ENCODE measurements at regions not wholly inside any gene's neighbourhood (a gene's known extent, or its start where the extent isn't known, plus 50 kb on each side); places are given as distances from the start of the nearest gene placed in this dataset.

DNA sequence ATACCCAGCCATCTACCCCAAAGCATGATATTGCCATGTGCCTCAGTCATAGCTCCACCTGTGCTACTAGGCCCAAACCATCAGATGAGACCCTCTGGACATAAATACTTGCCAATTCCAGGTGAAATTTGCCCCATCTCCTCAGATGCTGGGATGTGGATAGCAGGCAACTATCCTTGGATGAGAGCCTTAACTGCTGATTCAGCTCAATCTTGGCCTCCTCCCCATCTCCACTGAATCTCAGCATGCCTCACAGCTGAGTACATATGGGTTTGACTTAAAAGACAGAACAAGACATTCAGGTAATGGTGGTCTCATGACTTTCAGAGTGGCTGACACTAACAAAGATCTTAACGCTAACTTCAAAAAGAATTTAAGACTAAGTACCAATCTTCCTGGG, 50.8 kb upstream of the KLHL13 start:
- intact Hi-C loops (cut with DNase I), result no loop called here
- ATAC-seq, result no peak
- no peak for DNase-seq (ENCODE audit: low spot score)

DNA sequence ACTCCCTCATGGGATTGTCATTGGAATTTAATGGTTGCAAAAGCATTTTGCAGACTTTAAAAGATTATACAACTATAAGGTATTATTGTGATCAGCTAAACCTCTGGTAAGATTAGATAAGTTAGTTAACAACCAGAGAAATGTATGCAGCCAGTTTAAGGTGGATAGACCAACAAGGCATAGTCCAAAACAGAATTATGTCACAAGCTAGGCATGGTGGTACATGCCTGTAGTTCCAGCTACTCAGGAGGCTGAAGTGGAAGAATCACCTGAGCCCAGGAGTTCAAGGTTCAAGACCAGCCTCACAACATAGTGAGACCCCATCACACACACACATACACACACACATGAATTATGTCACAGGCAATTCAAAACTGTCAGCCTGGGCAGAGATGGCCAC, 54.7 kb upstream of the KLHL13 start:
- ATAC-seq (no peak), DNase-seq (ENCODE audit: low spot score) (no peak)
- intact Hi-C loops (cut with DNase I), result no loop called here

DNA sequence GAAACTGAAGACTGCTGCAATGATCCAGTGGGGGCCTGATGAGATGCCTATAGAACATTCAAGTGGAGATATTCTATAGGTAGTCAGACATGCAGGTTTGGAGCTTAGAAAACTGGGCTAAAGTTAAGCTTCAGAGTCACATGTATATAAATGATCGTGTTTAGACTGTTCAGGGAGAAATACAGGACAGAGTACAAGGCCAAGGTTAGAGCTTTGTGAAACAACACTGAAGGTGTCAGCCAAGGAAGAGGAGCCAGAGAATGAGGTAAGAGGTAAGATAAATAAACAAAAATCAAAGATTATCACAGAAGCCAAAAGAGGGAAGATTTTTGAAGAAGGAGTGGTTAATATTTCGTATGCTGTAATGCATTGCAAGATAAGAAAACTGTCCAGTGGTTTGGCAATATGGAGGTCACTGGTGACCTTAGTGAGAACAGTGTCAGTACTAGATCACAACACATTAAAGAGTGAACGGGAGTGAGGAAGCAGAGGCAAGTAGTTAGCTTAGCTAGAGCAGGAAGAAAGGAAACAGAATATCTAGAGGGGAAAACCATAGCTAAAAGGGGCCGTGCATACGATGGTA, 58.0 kb upstream of the KLHL13 start:
- intact Hi-C loops (cut with DNase I), result no loop called here
- no peak for DNase-seq (ENCODE audit: low spot score)
- peak; percentile 36 for ATAC-seq

DNA sequence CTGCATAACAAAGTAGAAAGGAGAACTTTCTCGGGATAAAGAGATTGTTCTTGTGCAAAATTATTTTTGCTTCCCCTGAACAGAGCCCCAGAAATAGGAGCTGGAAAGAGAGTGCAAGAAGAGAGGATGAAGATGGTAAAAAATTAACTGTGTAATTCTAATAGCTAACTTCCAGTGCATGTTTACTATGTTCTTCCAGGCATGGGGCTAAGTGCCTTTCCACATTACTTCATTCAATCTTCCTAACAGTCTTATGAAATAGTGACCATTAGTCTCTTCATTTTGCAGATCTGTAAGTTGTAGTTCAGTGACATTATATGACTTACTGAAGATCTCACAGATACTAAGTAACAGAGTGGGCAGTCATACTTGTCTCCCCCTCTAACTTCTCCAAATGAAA, 61.1 kb upstream of the KLHL13 start:
- intact Hi-C loops (cut with DNase I), result no loop called here
- DNase-seq (ENCODE audit: low spot score) (no peak), ATAC-seq (no peak)

DNA sequence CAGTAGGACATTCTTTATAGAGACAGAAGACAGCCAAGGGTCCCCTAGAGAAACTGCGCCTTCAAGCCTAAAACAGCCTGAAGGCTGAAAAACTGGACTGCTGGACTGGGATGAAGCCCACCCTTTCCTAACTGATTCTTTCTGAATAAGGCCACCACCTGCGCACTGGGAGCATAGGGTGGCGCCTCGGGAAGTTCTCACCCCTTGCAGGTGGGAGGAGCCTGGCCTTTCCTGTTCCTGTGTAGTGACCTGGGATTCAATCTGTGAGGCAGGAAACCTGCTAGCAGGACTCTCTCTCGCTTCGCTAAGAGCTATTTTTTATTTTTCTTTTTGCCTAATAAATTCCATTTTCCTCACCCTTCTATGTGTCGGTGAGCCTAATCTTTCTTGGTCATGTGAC, 61.8 kb upstream of the KLHL13 start:
- no peak for ATAC-seq
- intact Hi-C loops (cut with DNase I), result no loop called here
- DNase-seq (ENCODE audit: low spot score), result no peak

DNA sequence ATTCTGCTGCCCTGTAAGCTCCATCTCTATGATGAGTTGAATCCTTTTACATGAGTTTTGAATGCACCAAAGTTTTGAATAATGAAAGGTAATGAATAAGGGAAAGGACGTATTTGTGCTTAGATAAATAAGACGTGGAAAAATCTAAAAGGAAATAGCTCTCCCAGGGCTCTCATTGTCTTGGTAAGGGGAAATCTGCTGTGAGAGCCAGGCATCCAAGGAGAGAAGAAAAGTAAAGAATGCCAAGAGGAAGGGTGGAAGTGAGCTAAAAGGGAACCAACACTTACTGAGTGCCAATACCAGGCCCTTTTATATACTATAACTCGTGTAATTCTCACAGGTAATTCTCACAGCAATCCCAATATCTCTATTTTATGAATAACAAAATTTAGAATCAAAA, 62.6 kb upstream of the KLHL13 start:
- intact Hi-C loops (cut with DNase I), result no loop called here
- ATAC-seq (no peak), DNase-seq (ENCODE audit: low spot score) (no peak)

DNA sequence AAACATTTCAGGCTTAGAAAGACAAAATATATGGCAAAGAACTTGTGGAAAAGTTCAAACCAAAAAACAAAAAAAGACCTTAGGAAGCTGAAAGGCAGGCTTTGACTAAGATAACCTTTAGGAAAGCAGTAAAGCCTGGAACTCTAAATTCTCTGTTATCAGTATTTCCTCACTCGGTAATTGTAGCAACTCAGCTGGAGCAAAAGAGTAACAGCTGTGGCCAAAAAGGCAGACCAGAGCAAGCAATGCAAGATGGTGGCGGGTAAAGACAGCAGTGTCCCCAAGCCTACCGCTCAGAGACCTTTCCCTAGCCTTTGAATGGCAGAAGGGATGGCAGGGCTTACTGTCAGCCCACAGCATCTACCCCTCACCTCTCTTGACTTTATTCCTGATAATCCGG, 63.1 kb upstream of the KLHL13 start:
- ATAC-seq (no peak), DNase-seq (ENCODE audit: low spot score) (no peak)
- intact Hi-C loops (cut with DNase I), result no loop called here

DNA sequence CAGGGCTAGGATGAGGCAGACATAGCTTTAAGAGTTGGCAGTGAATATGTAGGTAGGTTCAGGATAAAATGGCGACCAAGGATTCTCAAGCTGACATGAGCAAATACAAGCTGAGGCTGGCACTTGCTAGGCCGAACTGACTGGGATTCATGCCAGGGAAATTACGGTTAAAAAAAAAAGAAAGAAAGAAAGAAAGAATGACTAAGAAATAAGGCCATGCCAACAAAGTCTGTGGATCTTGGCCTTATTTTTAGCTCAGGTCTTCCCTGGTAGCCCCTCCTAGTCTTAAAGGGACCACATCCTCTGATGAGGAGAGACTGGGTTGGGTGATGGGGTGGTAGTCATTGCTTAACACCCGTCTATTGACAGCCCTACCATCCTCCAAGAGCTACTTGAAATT, 64.4 kb upstream of the KLHL13 start:
- DNase-seq (ENCODE audit: low spot score), result no peak
- no peak for ATAC-seq
- intact Hi-C loops (cut with DNase I), result no loop called here

DNA sequence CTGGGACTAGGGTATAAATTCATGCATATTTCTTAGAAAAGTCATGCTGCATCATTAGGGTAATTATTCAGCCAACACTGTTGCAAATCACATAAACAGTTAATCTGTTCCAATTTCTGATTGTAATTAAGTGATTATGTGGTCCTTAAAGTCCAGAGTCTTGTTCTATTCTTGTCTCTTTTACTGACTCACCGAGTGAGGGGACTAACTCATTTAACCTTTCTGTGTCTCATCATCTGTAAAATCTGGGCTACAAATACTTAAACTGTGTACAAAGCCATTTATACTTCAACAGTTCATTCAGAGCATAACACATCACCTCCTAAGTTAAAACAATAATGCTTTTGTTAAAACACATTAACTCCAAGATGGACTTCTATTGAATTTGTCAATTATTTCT, 65.4 kb upstream of the KLHL13 start:
- intact Hi-C loops (cut with DNase I), result no loop called here
- no peak for ATAC-seq
- DNase-seq (ENCODE audit: low spot score), result no peak

DNA sequence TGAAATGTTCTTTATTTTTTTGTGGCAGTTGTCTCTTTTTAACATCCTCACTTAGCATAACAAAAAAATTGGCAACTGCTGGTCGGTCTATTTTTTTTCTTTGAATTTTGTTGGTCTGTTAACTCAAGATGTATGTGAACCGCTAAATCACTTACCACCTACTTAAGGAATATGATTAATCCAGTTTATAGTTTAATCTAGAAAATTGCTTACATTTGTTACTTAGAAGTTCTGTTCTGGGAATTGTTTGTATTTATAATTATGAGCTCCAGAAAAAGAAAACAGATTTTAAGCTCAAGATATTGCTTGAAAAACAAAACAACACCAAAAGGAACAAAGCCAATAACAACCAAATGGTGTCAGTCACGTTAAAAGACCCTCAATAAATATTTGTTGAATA, 66.1 kb upstream of the KLHL13 start:
- intact Hi-C loops (cut with DNase I), result no loop called here
- DNase-seq (ENCODE audit: low spot score) (no peak), ATAC-seq (no peak)

DNA sequence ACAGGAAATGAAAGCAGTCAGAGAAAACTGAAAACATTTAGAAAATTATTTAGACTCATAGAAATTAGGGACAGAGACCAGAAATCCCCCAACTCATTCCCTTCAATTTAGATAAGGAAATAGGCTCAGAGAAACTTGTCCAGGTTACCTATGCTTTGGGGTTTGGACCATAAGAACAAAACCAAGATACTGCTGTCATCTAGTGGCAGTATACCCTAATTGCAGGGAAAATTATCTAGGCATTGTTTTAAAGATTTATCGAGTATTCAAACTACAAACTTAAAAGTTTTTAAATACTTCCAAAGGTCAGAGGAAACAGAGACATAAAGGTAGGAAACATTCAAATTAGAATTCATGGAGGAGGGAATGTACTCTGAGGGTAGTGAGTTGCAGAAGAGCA, 67.0 kb upstream of the KLHL13 start:
- DNase-seq (ENCODE audit: low spot score) (no peak), ATAC-seq (no peak)
- intact Hi-C loops (cut with DNase I), result no loop called here

DNA sequence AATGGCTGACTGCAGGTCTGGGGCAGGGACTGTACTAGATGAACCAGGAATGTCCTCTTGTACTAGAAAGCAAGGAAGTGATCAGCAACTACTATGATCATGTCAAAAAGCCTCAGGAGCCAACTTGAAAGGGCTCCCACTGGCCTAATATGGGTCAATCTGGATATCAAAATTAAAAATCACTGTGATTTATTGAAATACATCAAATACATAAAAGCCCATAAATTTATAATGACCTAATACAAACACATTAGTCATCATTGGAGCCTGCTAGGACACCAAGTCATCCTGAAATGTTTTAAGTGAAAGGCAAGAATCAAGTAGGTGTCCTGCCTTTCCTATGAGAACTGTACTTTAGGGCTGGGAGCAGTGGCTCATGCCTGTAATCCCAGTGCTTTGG, 70.5 kb upstream of the KLHL13 start:
- no peak for DNase-seq (ENCODE audit: low spot score)
- intact Hi-C loops (cut with DNase I), result no loop called here
- ATAC-seq, result no peak

DNA sequence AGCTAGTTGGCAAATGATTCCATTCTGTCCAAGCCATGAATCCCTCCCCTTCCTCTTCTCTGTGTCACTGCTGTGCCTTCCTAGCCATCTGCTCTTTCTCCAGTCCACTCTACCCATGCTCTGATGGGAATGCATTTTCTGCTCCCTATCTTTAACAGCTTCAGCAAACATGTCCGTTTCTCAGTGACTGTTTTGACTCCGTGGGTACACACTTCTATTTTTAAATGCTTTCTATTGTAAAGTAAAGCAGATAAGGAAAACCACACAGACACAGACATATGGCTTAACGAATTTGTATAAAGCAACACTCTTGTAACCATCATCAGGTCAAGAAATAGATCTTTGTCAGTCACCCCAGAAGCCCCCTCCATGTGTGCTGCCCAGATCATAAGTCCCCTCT, 72.4 kb upstream of the KLHL13 start:
- ATAC-seq (no peak), DNase-seq (ENCODE audit: low spot score) (no peak)
- intact Hi-C loops (cut with DNase I), result no loop called here

DNA sequence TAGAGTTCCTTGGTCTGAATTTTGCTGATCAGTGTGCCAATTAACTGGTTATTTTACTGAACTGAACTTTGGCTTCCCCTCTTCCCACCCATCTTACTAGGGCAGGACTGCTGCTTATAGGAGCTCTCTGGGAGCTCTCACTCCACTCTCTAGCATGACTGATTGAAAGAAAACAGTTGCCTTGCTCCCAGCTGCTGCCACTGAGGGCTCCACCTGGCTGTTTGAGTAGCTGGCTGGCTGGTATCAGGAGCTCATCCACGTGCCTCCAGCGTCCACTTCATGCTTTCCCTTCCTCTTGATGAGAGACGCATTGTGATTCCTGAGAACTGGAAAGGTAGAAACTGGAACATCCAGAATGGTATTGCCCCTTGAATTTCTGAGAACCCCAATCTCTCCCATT, 73.0 kb upstream of the KLHL13 start:
- intact Hi-C loops (cut with DNase I), result no loop called here
- no peak for DNase-seq (ENCODE audit: low spot score)
- ATAC-seq, result no peak

DNA sequence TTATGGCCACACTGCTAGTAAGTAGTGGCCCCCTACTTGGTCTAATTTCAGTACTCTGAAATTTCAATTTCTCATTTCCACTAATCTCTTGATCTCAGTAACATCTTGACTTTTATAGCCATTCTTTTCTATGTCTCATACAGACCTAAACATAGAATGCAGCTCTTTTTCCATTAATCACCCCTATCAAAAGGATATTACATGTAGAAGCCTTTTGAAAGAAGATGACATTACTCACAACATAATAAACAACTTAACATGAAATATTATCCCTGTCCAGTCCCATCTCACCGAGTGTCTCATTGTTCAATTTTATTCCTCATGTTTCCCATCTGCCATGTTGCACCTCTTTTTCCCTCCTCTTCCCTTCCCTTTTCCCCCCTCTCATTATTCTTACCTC, 81.1 kb upstream of the KLHL13 start:
- intact Hi-C loops (cut with DNase I), result no loop called here
- ATAC-seq (no peak), DNase-seq (ENCODE audit: low spot score) (no peak)

DNA sequence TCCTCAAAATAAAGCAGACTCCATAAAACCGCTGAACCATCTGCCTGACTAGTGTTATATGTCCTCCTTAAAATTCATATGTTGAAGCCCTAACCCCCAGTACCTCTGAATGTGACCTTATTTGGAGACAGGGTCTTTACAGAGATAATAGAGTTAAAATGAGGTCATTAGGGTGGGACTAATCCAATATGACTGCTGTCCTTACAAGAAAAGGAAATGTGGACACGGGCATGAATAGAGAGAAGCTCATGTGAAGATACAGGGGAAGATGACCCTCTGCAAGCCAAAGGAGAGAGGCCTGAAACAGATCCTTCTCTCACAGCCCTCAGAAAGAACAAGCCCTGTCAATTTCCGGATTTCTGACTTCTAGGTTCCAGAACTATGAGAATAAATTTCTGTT, 82.0 kb upstream of the KLHL13 start:
- intact Hi-C loops (cut with DNase I), result no loop called here
- ATAC-seq, result no peak

DNA sequence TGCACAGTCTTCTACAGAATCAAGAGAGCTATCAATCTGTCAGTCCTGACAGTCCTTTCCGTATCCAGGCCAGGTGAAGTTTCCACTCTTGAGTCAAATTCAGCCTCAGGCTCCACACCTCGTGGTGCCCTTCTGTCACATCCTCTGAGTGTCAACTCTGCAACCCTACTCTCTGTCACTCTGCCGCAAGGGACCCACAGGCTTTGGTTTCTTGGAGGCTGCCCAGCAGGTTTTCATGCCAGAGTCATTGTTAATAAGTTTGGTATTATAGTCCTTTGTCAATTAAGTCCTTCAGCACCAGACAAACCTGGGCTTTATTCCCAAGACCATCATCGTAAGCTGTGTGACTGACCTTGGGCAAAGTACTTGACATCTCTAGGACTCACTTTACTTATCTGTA, 83.4 kb upstream of the KLHL13 start:
- intact Hi-C loops (cut with DNase I), result no loop called here
- ATAC-seq (no peak), DNase-seq (ENCODE audit: low spot score) (no peak)

More for the DNA sequence above, 82.0 kb upstream of the KLHL13 start:
- DNase-seq (ENCODE audit: low spot score), result no peak

DNA sequence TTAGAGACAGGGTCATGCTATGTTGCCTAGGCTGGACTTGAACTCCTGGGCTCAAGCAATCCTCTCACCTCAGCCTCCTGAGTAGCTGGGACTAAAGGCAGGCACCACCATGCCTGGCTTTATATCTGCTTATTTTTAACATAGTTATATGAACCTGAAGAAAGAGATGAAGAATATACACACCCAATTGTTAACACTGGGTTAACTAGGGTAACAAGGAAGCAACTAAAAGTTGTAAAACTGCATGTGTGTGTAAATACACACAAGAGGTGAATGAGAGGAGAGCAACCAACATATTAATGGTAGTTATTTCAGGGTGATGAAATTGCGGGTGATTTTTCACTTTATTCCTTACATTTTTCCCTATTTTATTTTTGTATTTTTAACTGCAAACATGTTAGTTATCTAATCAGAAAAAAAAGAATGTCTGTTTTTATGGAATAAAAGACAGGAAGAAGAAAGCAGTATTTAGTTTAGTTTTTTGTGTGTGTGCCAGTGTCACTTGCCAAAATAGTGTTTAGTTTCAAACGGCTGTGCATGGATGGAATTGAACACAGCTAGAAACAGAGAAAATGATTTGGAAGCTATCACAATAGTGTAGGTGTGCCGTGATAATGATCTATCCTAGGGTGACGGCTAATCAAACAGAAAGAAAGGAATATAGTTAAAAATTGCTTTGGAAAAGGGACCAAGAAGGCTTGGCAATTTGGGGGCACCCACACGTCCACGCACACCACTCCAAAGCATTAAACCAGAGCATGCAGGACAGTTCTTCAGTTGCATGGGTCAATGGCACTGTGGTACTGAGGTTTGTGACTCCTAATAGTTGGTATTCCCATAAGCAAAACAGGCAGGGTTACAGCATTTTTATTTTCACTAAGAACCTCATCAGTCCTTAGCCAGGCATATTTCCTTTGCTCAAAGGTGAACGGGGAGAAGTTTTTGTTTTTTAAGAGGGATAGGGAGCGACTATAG, 89.1 kb upstream of the KLHL13 start:
- intact Hi-C loops (cut with DNase I), result no loop called here
- no peak for ATAC-seq

DNA sequence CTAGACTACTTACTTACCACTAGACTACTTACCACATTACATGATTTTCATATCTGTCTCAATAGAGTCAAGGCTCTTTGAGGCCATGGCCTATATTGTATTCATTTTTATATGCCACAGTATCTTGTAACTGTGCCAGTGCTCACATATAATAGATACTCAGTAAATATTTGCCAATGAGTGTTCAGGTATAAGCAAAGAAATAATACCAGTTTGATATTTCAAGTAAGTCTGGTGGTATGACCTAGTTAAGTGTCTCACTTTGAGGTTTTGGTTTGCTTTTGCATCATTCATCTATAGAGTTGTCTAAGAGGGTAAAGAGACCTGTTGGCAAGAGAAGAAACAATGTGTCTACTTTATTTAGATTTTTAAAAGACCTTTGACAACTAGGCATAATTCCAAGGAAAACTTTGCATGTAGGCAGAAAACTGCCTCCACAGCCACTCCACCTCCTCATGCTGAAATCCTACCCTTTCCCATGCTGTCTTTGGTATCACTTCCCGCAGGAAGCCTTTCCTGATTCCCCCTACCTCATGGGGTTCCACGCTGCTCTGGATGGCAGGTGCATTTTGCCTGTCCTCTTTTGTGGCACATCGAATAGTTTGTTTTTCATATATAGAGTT, 91.3 kb upstream of the KLHL13 start:
- DNase-seq (ENCODE audit: low spot score) (no peak), ATAC-seq (no peak)
- intact Hi-C loops (cut with DNase I), result no loop called here

More for the DNA sequence above, 89.1 kb upstream of the KLHL13 start:
- DNase-seq (ENCODE audit: low spot score), result no peak

DNA sequence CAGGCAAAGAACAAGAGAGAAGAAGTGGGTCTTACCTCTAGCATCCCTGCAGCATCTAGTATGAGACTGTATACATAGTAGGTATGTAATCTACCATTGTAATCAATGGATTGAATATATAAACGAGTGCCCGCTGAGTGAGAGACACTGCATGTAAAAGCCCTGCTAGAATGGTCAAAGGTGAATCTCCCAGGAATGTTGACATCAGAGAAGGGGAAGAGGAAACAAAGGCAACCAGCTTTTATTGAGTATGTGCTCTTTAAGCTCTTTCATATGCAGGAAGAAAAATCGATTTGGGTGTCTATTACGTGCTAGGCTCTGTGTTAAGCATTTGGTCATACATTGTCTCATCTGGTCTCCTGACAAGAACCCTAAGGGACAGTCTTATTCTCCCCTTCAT, 91.9 kb upstream of the KLHL13 start:
- DNase-seq (ENCODE audit: low spot score) (no peak), ATAC-seq (no peak)
- intact Hi-C loops (cut with DNase I), result no loop called here
